Caco-2 (cell line): ENCODE measurements at regions not wholly inside any gene's neighbourhood (a gene's known extent, or its start where the extent isn't known, plus 50 kb on each side); places are given as distances from the start of the nearest gene placed in this dataset.

Experiments used
- BruUV-seq: library from RNA; stranded (reverse); fragments of 400-500 nt; replicated peaks from 2 replicates; lab custom pipeline; 2021; lab: Mats Ljungman, UMichigan
- CTCF ChIA-PET: fragments of 300-600 bp; sonication (Branson Sonifier 250); formaldehyde crosslinking; loops from one replicate; lab custom pipeline; 2022; ENCODE audit warnings: antibody characterized with exemption; lab: Charles Lee
- POLR2A ChIA-PET: fragments of 300-600 bp; sonication (Branson Sonifier 250); formaldehyde crosslinking; loops from one replicate; lab custom pipeline; 2022; ENCODE audit warnings: antibody characterized with exemption; lab: Charles Lee
- DNase-seq, 2 experiments: peaks; one replicate each; pipeline versions ENCODE4 v3.0.0 to v3.0.0-alpha.2; 2020 to 2022
- H3K27me3 ChIP-seq: replicated peaks from 2 replicates; pipeline ENCODE4 v1.6.0; 2011; ENCODE audit warnings: low read length; ENCODE audit not compliant: control insufficient read depth, insufficient read depth
- H3K36me3 ChIP-seq: 2 replicates; pipeline ENCODE4 v1.5.1; 2011; ENCODE audit warnings: low read length; ENCODE audit not compliant: control insufficient read depth, insufficient read depth
- H3K4me1 ChIP-seq: fragments of 250-450 bp; sonication (Bioruptor Pico); 2 replicates; pipeline ENCODE4 v1.5.1; 2020; ENCODE audit warnings: mild to moderate bottlenecking
- H3K4me3 ChIP-seq: 2 replicates; pipeline ENCODE4 v1.5.1; 2011; ENCODE audit warnings: low read depth, mild to moderate bottlenecking, control low read depth, low read length
- H3K9me3 ChIP-seq: fragments of 250-450 bp; sonication (Bioruptor Pico); 2 replicates; pipeline ENCODE4 v1.5.1; 2020; ENCODE audit warnings: mild to moderate bottlenecking, moderate library complexity
- H3K27ac Mint-ChIP-seq: one replicate; pipeline ENCODE4 v1.8.0; 2022; ENCODE audit warnings: mixed read lengths; ENCODE audit not compliant: unreplicated experiment
- H3K27me3 Mint-ChIP-seq: one replicate; pipeline ENCODE4 v1.8.0; 2022; ENCODE audit warnings: mixed read lengths; ENCODE audit not compliant: insufficient read depth, unreplicated experiment
- H3K36me3 Mint-ChIP-seq: one replicate; pipeline ENCODE4 v1.8.0; 2022; ENCODE audit warnings: mild to moderate bottlenecking, mixed read lengths; ENCODE audit not compliant: insufficient read depth, unreplicated experiment
- H3K4me1 Mint-ChIP-seq: one replicate; pipeline ENCODE4 v1.8.0; 2022; ENCODE audit warnings: low read depth, mixed read lengths; ENCODE audit not compliant: unreplicated experiment
- H3K4me3 Mint-ChIP-seq: one replicate; pipeline ENCODE4 v1.8.0; 2022; ENCODE audit warnings: mild to moderate bottlenecking, moderate library complexity, mixed read lengths; ENCODE audit not compliant: unreplicated experiment
- H3K9me3 Mint-ChIP-seq: one replicate; pipeline ENCODE4 v1.8.0; 2022; ENCODE audit warnings: mixed read lengths; ENCODE audit not compliant: unreplicated experiment
- CTCF ChIP-seq, 2 experiments: fragments of 200-600 bp in 1 of 2; IDR thresholded peaks; 1 replicate in 1 of 2; 2 replicates in 1 of 2; pipeline versions ENCODE4 v1.5.1 to v1.8.0; 2011 to 2022; ENCODE audit warnings: antibody characterized with exemption in 1 of 2, control low read depth in 1 of 2, inconsistent platforms in 1 of 2, low read depth in 1 of 2, low read length in 1 of 2, mild to moderate bottlenecking in 1 of 2, moderate library complexity in 1 of 2; ENCODE audit not compliant: insufficient read depth in 1 of 2, severe bottlenecking in 1 of 2, unreplicated experiment in 1 of 2
- intact Hi-C: fragments of 100-400 bp; cut with micrococcal nuclease; formaldehyde crosslinking; loops from one replicate; pipeline ENCODE4 v1.10.0; 2022; ENCODE audit not compliant: unreplicated experiment

- no peak for DNase-seq
- Mint-ChIP-seq H3K27me3 (no peaks in the 10 kb centered on the region), H3K36me3 (no peaks in the 10 kb centered on the region), H3K27ac (no peak overlapping the region), H3K4me3 (no peak overlapping the region), H3K9me3 (no peaks in the 10 kb centered on the region), H3K4me1 (no peaks in the 10 kb centered on the region)
- ChIA-PET CTCF (no interaction called here), POLR2A (no interaction called here)
- Histone ChIP-seq H3K9me3 (no peaks in the 10 kb centered on the region), H3K27me3 (no peaks in the 10 kb centered on the region), H3K4me3 (no peak overlapping the region), H3K4me1 (no peaks in the 10 kb centered on the region), H3K36me3 (no peaks in the 10 kb centered on the region)
- BruUV-seq: no TSS peak
- no peak for TF ChIP-seq CTCF (IDR thresholded peaks at IDR 0.05; ENCODE audit: insufficient read depth in 1 of 2, low read depth in 1 of 2, low read length in 1 of 2, severe bottlenecking in 1 of 2, unreplicated experiment in 1 of 2)
- intact Hi-C loops: loop anchor here (1.0 kb wide), 1 partner anchor 17 kb away; no protein-coding TSS in a partner anchor
These were observed 1133.1 kb downstream of the PLA2G4A start for GRCh38 chr1:187961895-187962294.

- H3K27me3 ChIP-seq: no peaks in the 10 kb centered on the region
- intact Hi-C loops: no loop called here
- no peaks in the 10 kb centered on the region for H3K4me1 Mint-ChIP-seq
These were observed 1143.1 kb downstream of the PLA2G4A start for GRCh38 chr1:187971851-187972250.

GRCh38 chr1:187977298-187977697 is 1148.5 kb downstream of the PLA2G4A start:
- Histone ChIP-seq H3K4me3 (no peak overlapping the region), H3K27me3 (no peaks in the 10 kb centered on the region), H3K9me3 (no peaks in the 10 kb centered on the region), H3K36me3 (no peaks in the 10 kb centered on the region), H3K4me1 (no peaks in the 10 kb centered on the region)
- H3K27ac Mint-ChIP-seq: no peak overlapping the region
- no peak overlapping the region for H3K4me3 Mint-ChIP-seq
- ChIA-PET POLR2A (no interaction called here), CTCF (no interaction called here)
- intact Hi-C loops: no loop called here
- peaks cover 9% of the 10 kb centered on the region for H3K9me3 Mint-ChIP-seq
- no peaks in the 10 kb centered on the region for H3K4me1 Mint-ChIP-seq
- H3K27me3 Mint-ChIP-seq: peaks cover 2% of the 10 kb centered on the region
- BruUV-seq: no TSS peak
- no peak for TF ChIP-seq CTCF (IDR thresholded peaks at IDR 0.05; ENCODE audit: insufficient read depth in 1 of 2, low read depth in 1 of 2, low read length in 1 of 2, severe bottlenecking in 1 of 2, unreplicated experiment in 1 of 2)
- no peak for DNase-seq
- H3K36me3 Mint-ChIP-seq: no peaks in the 10 kb centered on the region

More at GRCh38 chr1:187971851-187972250, 1143.1 kb downstream of the PLA2G4A start:
- no TSS peak for BruUV-seq
- peaks cover 2% of the 10 kb centered on the region for H3K27me3 Mint-ChIP-seq
- no peaks in the 10 kb centered on the region for H3K9me3 Mint-ChIP-seq
- H3K4me1 ChIP-seq: no peaks in the 10 kb centered on the region
- CTCF ChIA-PET: no interaction called here
- no peak overlapping the region for H3K27ac Mint-ChIP-seq
- TF ChIP-seq CTCF (IDR thresholded peaks at IDR 0.05; ENCODE audit: insufficient read depth in 1 of 2, low read depth in 1 of 2, low read length in 1 of 2, severe bottlenecking in 1 of 2, unreplicated experiment in 1 of 2): no peak
- POLR2A ChIA-PET: no interaction called here
- no peaks in the 10 kb centered on the region for H3K9me3 ChIP-seq
- H3K4me3 Mint-ChIP-seq: no peak overlapping the region
- H3K4me3 ChIP-seq: no peak overlapping the region
- H3K36me3 Mint-ChIP-seq: no peaks in the 10 kb centered on the region
- no peak for DNase-seq
- H3K36me3 ChIP-seq: no peaks in the 10 kb centered on the region
